ENCODE measurements at regions not wholly inside any gene's neighbourhood (a gene's known extent, or its start where the extent isn't known, plus 50 kb on each side); places are given as distances from the start of the nearest gene placed in this dataset.

- ATAC-seq (no peak), DNase-seq (ENCODE audit: low spot score) (no peak)
- intact Hi-C loops (cut with DNase I), result no loop called here
Observed at GRCh38 chr14:87483271-87484260, 509.4 kb downstream of the GALC start.

- intact Hi-C loops (cut with DNase I), result no loop called here
- ATAC-seq (no peak), DNase-seq (ENCODE audit: low spot score) (no peak)
Observed at GRCh38 chr14:87468531-87468930, 524.5 kb downstream of the GALC start.

GRCh38 chr14:87467578-87467977, 525.4 kb downstream of the GALC start:
- ATAC-seq, result no peak
- intact Hi-C loops (cut with DNase I), result no loop called here

GRCh38 chr14:87465770-87466169, 527.2 kb downstream of the GALC start:
- DNase-seq (ENCODE audit: low spot score), result no peak
- no peak for ATAC-seq
- intact Hi-C loops (cut with DNase I), result no loop called here

More at GRCh38 chr14:87467578-87467977, 525.4 kb downstream of the GALC start:
- no peak for DNase-seq (ENCODE audit: low spot score)

GRCh38 chr14:87461704-87462103, 531.3 kb downstream of the GALC start:
- intact Hi-C loops (cut with DNase I), result no loop called here
- no peak for DNase-seq (ENCODE audit: low spot score)
- no peak for ATAC-seq

- DNase-seq (ENCODE audit: low spot score) (no peak), ATAC-seq (peak; percentile 53)
- intact Hi-C loops (cut with DNase I), result no loop called here
Observed at GRCh38 chr14:87457720-87458119, 535.3 kb downstream of the GALC start.

- ATAC-seq (no peak), DNase-seq (ENCODE audit: low spot score) (no peak)
- intact Hi-C loops (cut with DNase I), result no loop called here
Observed at GRCh38 chr14:87450193-87450592, 542.8 kb downstream of the GALC start.

GRCh38 chr14:87449016-87449415, 544.0 kb downstream of the GALC start:
- DNase-seq (ENCODE audit: low spot score) (no peak), ATAC-seq (no peak)
- intact Hi-C loops (cut with DNase I), result no loop called here

GRCh38 chr14:87443787-87444186, 549.2 kb downstream of the GALC start:
- intact Hi-C loops (cut with DNase I), result no loop called here
- DNase-seq (ENCODE audit: low spot score) (no peak), ATAC-seq (peak; percentile 50)

- intact Hi-C loops (cut with DNase I), result no loop called here
- ATAC-seq, result no peak
- DNase-seq (ENCODE audit: low spot score), result no peak
Observed at GRCh38 chr14:87443039-87443438, 549.9 kb downstream of the GALC start.

- ATAC-seq (no peak), DNase-seq (ENCODE audit: low spot score) (no peak)
- intact Hi-C loops (cut with DNase I), result no loop called here
Observed at GRCh38 chr14:87437158-87437557, 555.8 kb downstream of the GALC start.

- ATAC-seq, result no peak
- no peak for DNase-seq (ENCODE audit: low spot score)
- intact Hi-C loops (cut with DNase I), result no loop called here
Observed at GRCh38 chr14:87434680-87435079, 558.3 kb downstream of the GALC start.

GRCh38 chr14:87434011-87434410, 559.0 kb downstream of the GALC start:
- ATAC-seq (no peak), DNase-seq (ENCODE audit: low spot score) (no peak)
- intact Hi-C loops (cut with DNase I), result no loop called here

- DNase-seq (ENCODE audit: low spot score) (no peak), ATAC-seq (no peak)
- intact Hi-C loops (cut with DNase I), result no loop called here
Observed at GRCh38 chr14:87432698-87433097, 560.3 kb downstream of the GALC start.

- ATAC-seq (no peak), DNase-seq (ENCODE audit: low spot score) (no peak)
- intact Hi-C loops (cut with DNase I), result no loop called here
Observed at GRCh38 chr14:87430810-87431209, 562.2 kb downstream of the GALC start.

GRCh38 chr14:87430214-87430613, 562.8 kb downstream of the GALC start:
- ATAC-seq, result no peak
- intact Hi-C loops (cut with DNase I), result no loop called here
- DNase-seq (ENCODE audit: low spot score), result no peak

GRCh38 chr14:87419925-87420324, 573.1 kb downstream of the GALC start:
- ATAC-seq, result no peak
- intact Hi-C loops (cut with DNase I), result no loop called here

GRCh38 chr14:87411370-87411769, 581.6 kb downstream of the GALC start:
- intact Hi-C loops (cut with DNase I), result no loop called here
- ATAC-seq (no peak), DNase-seq (ENCODE audit: low spot score) (no peak)

More at GRCh38 chr14:87419925-87420324, 573.1 kb downstream of the GALC start:
- DNase-seq (ENCODE audit: low spot score), result no peak

GRCh38 chr14:87409393-87409792, 583.6 kb downstream of the GALC start:
- no peak for ATAC-seq
- no peak for DNase-seq (ENCODE audit: low spot score)
- intact Hi-C loops (cut with DNase I), result no loop called here

GRCh38 chr14:87407344-87407743, 585.6 kb downstream of the GALC start:
- no peak for DNase-seq (ENCODE audit: low spot score)
- intact Hi-C loops (cut with DNase I), result no loop called here
- no peak for ATAC-seq

- DNase-seq (ENCODE audit: low spot score) (no peak), ATAC-seq (no peak)
- intact Hi-C loops (cut with DNase I), result no loop called here
Observed at GRCh38 chr14:87405563-87405962, 587.4 kb downstream of the GALC start.

Data from sciatic nerve (tissue), 2 donors.